SK-N-SH (cell line): ENCODE measurements at regions not wholly inside any gene's neighbourhood (a gene's known extent, or its start where the extent isn't known, plus 50 kb on each side); places are given as distances from the start of the nearest gene placed in this dataset.

Experiments
- CTCF ChIA-PET: fragments of 300-600, 350-600 bp; formaldehyde crosslinking; extraction: SDS; loops from one replicate; lab custom pipeline; 2021; lab: Yijun Ruan, JAX
- POLR2A ChIA-PET: fragments of 350-600 bp; sonication (Branson Sonifier 250); formaldehyde crosslinking; extraction: SDS; loops from one replicate; lab custom pipeline; 2020; ENCODE audit warnings: antibody characterized with exemption, inconsistent platforms; lab: Yijun Ruan, JAX
- DNase-seq: peaks from one replicate; pipeline ENCODE4 v3.0.0; 2012
- H2AFZ ChIP-seq: fragments of 200-600 bp; sonication (generic); 2 replicates; pipeline ENCODE4 v1.8.1; 2016; ENCODE audit warnings: antibody characterized with exemption, mild to moderate bottlenecking, low read depth
- H3F3A ChIP-seq: fragments of 200-600 bp; sonication (generic); replicated peaks from 2 replicates; pipeline ENCODE3; 2016; ENCODE audit warnings: antibody characterized with exemption, mild to moderate bottlenecking; ENCODE audit not compliant: insufficient read depth
- H3K27ac ChIP-seq, 2 experiments: fragments of 200-500 bp in 1 of 2; fragments of 200-600 bp in 1 of 2; sonication (Bioruptor generic) in 1 of 2; sonication (generic), shearing (Covaris generic) in 1 of 2; 2 replicates each; pipeline versions ENCODE4 v1.5.1 to v1.6.1; 2014 to 2016; ENCODE audit warnings: low read depth in 2 of 2, inconsistent platforms in 1 of 2, low read length in 1 of 2, mild to moderate bottlenecking in 1 of 2, mixed read lengths in 1 of 2
- H3K27me3 ChIP-seq: fragments of 200-600 bp; sonication (generic), shearing (Covaris generic); 2 replicates; pipeline ENCODE4 v1.6.1; 2016; ENCODE audit warnings: mixed run types; ENCODE audit not compliant: insufficient read depth
- H3K36me3 ChIP-seq, 2 experiments: fragments of 200-500 bp in 1 of 2; fragments of 200-600 bp in 1 of 2; sonication (Bioruptor generic) in 1 of 2; sonication (generic) in 1 of 2; replicated peaks in 1 of 2; 2 replicates each; pipeline versions ENCODE3 to v1.5.1; 2014 to 2016; ENCODE audit warnings: low read length in 1 of 2, mild to moderate bottlenecking in 1 of 2; ENCODE audit not compliant: insufficient read depth in 2 of 2, control insufficient read depth in 1 of 2
- H3K4me1 ChIP-seq, 2 experiments: fragments of 200-500 bp in 1 of 2; fragments of 200-600 bp in 1 of 2; sonication (Bioruptor generic) in 1 of 2; sonication (generic), shearing (Covaris generic) in 1 of 2; 2 replicates each; pipeline versions ENCODE4 v1.5.1 to v1.6.1; 2014 to 2016; ENCODE audit warnings: low read depth in 1 of 2, low read length in 1 of 2, mixed run types in 1 of 2; ENCODE audit not compliant: insufficient read depth in 2 of 2, control insufficient read depth in 1 of 2
- H3K4me2 ChIP-seq: fragments of 200-600 bp; sonication (generic), shearing (Covaris generic); 2 replicates; pipeline ENCODE4 v1.6.1; 2017; ENCODE audit warnings: mixed run types
- H3K4me3 ChIP-seq, 2 experiments: fragments of 200-500 bp in 1 of 2; fragments of 200-600 bp in 1 of 2; sonication (Bioruptor generic) in 1 of 2; sonication (generic), shearing (Covaris generic) in 1 of 2; 2 replicates each; pipeline versions ENCODE4 v1.5.1 to v1.8.1; 2014 to 2016; ENCODE audit warnings: low read depth in 2 of 2, inconsistent platforms in 1 of 2, low read length in 1 of 2, mild to moderate bottlenecking in 1 of 2, mixed read lengths in 1 of 2, moderate library complexity in 1 of 2
- H3K79me2 ChIP-seq: fragments of 200-600 bp; sonication (generic); 2 replicates; pipeline ENCODE4 v1.8.1; 2017; ENCODE audit warnings: mild to moderate bottlenecking; ENCODE audit not compliant: insufficient read depth
- H3K9ac ChIP-seq: fragments of 200-600 bp; sonication (generic); 2 replicates; pipeline ENCODE4 v1.6.1; 2017; ENCODE audit warnings: mixed run types
- H3K9me2 ChIP-seq: fragments of 200-600 bp; sonication (generic); 2 replicates; pipeline ENCODE4 v1.6.1; 2017; ENCODE audit warnings: mixed run types
- H3K9me3 ChIP-seq: fragments of 200-600 bp; sonication (generic); 2 replicates; pipeline ENCODE4 v1.6.1; 2017; ENCODE audit warnings: mixed run types, mild to moderate bottlenecking, moderate library complexity
- H4K20me1 ChIP-seq: fragments of 200-600 bp; sonication (generic); 2 replicates; pipeline ENCODE4 v1.6.1; 2017; ENCODE audit warnings: mild to moderate bottlenecking, mixed run types; ENCODE audit not compliant: insufficient read depth
- CTCF ChIP-seq: fragments of 200-600 bp; sonication (generic); IDR thresholded peaks from 2 replicates; pipeline ENCODE4 v1.6.1; 2017; ENCODE audit warnings: antibody characterized with exemption, mild to moderate bottlenecking, moderate library complexity
- EZH2phosphoT487 ChIP-seq: fragments of 200-600 bp; sonication (generic); IDR thresholded peaks from 2 replicates; pipeline ENCODE4 v1.6.1; 2017; ENCODE audit warnings: low read depth, mixed run types, mild to moderate bottlenecking, antibody characterized with exemption, moderate library complexity, borderline replicate concordance
- FOSL2 ChIP-seq: IDR thresholded peaks from 2 replicates; pipeline ENCODE4 v1.4.0; 2012; ENCODE audit warnings: low read depth, mild to moderate bottlenecking, moderate library complexity, borderline replicate concordance
- IRF3 ChIP-seq: fragments of 150-350 bp; IDR thresholded peaks from 2 replicates; pipeline ENCODE4 v1.6.1; 2016; ENCODE audit warnings: mild to moderate bottlenecking, low read depth, low read length
- MXI1 ChIP-seq: IDR thresholded peaks from 2 replicates; pipeline ENCODE4 v1.6.1; 2012; ENCODE audit warnings: mild to moderate bottlenecking, low read depth, low read length, improper control_type of control experiment
- NRF1 ChIP-seq: IDR thresholded peaks from 2 replicates; pipeline ENCODE4 v1.6.1; 2012; ENCODE audit warnings: low read depth, mild to moderate bottlenecking, low read length
- PBX3 ChIP-seq: IDR thresholded peaks from 2 replicates; pipeline ENCODE4; 2012
- RCOR1 ChIP-seq: fragments of 150-350 bp; IDR thresholded peaks from 2 replicates; pipeline ENCODE4 v1.6.1; 2017; ENCODE audit warnings: antibody characterized with exemption, low read length
- RXRA ChIP-seq: IDR thresholded peaks from 2 replicates; pipeline ENCODE4 v1.4.0; 2012; ENCODE audit warnings: low read depth, mild to moderate bottlenecking, borderline replicate concordance
- TCF12 ChIP-seq: IDR thresholded peaks from 2 replicates; pipeline ENCODE4 v1.4.0; 2012
- TEAD4 ChIP-seq: IDR thresholded peaks from 2 replicates; pipeline ENCODE4 v1.4.0; 2012; ENCODE audit warnings: mild to moderate bottlenecking, borderline replicate concordance; ENCODE audit not compliant: insufficient read depth
- YY1 ChIP-seq: IDR thresholded peaks from 2 replicates; pipeline ENCODE4 v1.4.0; 2012; ENCODE audit warnings: low read depth, mild to moderate bottlenecking
- ZBTB33 ChIP-seq: IDR thresholded peaks from 2 replicates; pipeline ENCODE4 v1.4.0; 2012; ENCODE audit warnings: low read depth, borderline replicate concordance
- WGBS: methylation state at CpG from one replicate; pipeline ENCODE4 v1.1.6; 2017; ENCODE audit warnings: low lambda C conversion rate; 5-methylcytosine and 5-hydroxymethylcytosine counted together

- TF ChIP-seq TEAD4 (no peak), RCOR1 (no peak), TCF12 (no peak), MXI1 (no peak), EZH2phosphoT487 (no peak), IRF3 (no peak), NRF1 (no peak)
- TF ChIP-seq, all 33 proteins: peak for 0
These were observed 182.7 kb downstream of the DERA start for GRCh38 chr12:16093825-16094224.

GRCh38 chr12:16090974-16091373 is 179.8 kb downstream of the DERA start:
- no peak overlapping the region for H2AFZ ChIP-seq
- no peak overlapping the region for H3K27ac ChIP-seq
- no peaks in the 10 kb centered on the region for H3K9me2 ChIP-seq
- ChIA-PET CTCF (no interaction called here), POLR2A (no interaction called here)
- H3K27me3 ChIP-seq: no peaks in the 10 kb centered on the region
- no peak overlapping the region for H3K4me2 ChIP-seq
- TF ChIP-seq YY1 (no peak), PBX3 (no peak), RCOR1 (no peak), RXRA (no peak), CTCF (no peak), ZBTB33 (no peak), NRF1 (no peak), FOSL2 (no peak)
- no peaks in the 10 kb centered on the region for H3K79me2 ChIP-seq
- no peaks in the 10 kb centered on the region for H3K36me3 ChIP-seq
- H3K9ac ChIP-seq: no peak overlapping the region
- H3K9me3 ChIP-seq: no peaks in the 10 kb centered on the region
- H4K20me1 ChIP-seq: no peaks in the 10 kb centered on the region
- 21% methylated on average over 3 of the region's 3 CpGs for WGBS
- no peak overlapping the region for H3K4me3 ChIP-seq
- no peaks in the 10 kb centered on the region for H3F3A ChIP-seq
- H3K4me1 ChIP-seq: no peaks in the 10 kb centered on the region; a peak in 1 of 4 replicates
- no peak for DNase-seq

More at GRCh38 chr12:16093825-16094224, 182.7 kb downstream of the DERA start:
- H3K27ac ChIP-seq: no peak overlapping the region
- CTCF ChIA-PET: no interaction called here
- peaks cover 0 to 7% of the 10 kb centered on the region in 2 experiments; a peak in 1 of 4 replicates for H3K4me1 ChIP-seq
- H3K4me2 ChIP-seq: no peak overlapping the region
- no peak overlapping the region for H2AFZ ChIP-seq
- DNase-seq: no peak
- no peak overlapping the region for H3K9ac ChIP-seq
- no peak overlapping the region for H3K4me3 ChIP-seq
- H4K20me1 ChIP-seq: no peaks in the 10 kb centered on the region
- H3K27me3 ChIP-seq: no peaks in the 10 kb centered on the region
- no peaks in the 10 kb centered on the region for H3K9me3 ChIP-seq
- no peaks in the 10 kb centered on the region for H3K79me2 ChIP-seq
- POLR2A ChIA-PET: no interaction called here
- no peaks in the 10 kb centered on the region for H3F3A ChIP-seq
- no peaks in the 10 kb centered on the region for H3K36me3 ChIP-seq
- no peaks in the 10 kb centered on the region for H3K9me2 ChIP-seq
